H4 (cell line): ENCODE measurements at regions not wholly inside any gene's neighbourhood (a gene's known extent, or its start where the extent isn't known, plus 50 kb on each side); places are given as distances from the start of the nearest gene placed in this dataset.

Experiments
- DNase-seq: peaks from one replicate; pipeline ENCODE4 v3.0.0-alpha.2; 2015; ENCODE audit warnings: low spot score

DNA sequence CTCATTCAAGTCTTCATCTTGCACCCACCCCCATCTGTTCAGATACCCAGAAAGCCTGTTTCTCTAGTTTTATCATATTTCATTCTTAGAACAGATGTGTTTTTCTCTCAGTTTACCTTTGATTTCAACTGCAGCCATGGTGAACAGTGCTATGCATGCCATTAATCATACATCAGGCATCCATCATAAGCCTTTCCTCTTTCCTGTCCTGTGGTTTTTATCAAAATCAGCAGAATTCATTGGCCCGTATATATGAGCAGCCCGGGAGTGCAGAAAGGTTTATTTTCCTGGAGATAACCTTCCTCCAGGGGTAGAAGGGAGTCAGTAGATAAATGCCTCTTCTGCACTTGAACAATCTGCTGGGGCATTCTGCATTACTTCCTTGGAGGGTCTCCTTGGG is 65.7 kb downstream of the IL21 start:
- DNase-seq = no peak

DNA sequence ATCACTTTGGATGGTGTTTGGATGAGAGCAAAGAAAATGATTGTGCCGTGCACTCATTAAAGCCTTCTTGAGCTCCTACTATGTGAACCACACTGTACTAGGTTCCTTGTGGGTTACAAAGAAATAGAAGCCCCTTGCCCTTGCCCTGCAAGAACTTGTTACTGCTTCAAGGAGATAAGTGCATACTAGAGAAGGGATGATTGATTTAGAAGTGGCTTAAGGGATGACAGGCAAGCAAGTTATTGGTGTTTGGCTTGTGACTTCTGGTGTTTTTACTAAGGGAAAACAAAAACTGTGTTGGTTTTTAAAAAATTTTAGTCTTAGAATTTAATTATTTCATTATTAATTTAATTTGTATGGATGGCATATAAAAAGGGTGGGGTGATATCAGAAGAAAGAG is 67.4 kb downstream of the IL21 start:
- DNase-seq = no peak

DNA sequence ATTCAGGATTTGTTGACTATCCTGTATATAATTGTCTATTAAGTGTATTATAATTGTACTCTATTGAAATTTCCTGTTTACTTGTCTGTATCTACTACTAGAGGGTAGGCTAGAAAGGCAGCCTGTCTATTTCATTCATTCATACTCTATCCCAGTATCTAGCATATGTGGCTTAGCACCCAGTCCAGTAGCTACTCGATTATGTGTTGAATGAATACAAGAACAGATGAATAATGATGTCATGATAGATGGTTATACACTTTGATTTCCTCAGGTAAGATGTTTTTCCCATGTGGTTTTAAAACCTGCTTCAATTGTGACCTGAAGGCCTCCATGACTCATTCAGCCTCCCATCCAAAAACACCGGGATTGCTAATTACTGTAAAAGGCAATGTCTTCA is 68.0 kb downstream of the IL21 start:
- DNase-seq = no peak

DNA sequence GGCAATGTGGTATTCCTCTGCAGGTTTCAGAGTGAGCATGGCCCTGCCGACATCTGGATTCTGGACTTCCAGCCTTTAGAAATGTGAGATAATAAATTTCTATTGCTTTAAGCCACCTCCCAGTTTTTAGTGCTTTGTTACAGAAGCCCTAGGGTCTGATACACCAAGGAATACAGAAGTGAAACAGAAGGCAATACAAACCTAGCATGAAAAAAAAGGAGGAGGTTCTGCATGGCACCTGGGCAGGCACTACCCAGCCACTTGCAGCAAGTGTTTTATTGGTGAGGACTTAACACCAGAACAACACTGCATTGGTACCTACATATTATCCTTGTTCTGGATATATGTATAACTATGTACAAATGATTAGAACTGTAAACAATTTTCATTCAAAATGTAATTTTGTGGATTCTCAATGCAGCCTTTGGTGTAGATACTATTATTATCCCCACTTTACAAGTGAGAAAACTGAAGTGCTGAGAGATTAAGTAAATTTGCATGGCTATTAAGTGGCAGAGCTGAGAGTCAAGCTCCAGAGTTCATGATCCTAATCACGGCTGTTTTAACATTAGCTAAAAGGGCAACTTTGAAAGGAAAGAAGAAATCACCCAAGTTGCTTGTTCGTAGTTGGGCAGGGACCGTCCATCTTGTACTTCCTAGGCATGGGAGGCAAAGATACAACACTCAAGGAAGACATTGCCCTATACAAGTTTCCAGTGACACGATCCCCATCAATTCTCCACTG is 71.8 kb downstream of the IL21 start:
- DNase-seq = no peak

DNA sequence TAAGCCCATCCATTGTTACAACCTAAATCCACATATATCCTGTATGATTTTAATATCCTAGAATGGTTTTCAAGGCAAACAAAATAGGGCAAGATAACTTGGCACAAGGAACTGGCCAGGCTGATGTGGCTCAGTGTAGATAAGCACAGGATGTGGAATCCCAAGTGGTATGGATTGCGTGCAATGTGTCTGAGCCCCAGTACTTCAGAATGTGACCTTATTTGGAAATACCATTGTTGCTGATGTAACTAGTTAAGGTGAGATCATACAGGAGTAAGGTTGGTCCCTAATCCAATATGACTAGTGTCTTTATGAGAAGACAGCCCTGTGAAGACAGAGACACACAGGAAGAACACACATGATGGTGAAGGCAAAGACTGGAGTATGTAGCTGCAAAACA is 72.4 kb downstream of the IL21 start:
- DNase-seq = peak; percentile 76

DNA sequence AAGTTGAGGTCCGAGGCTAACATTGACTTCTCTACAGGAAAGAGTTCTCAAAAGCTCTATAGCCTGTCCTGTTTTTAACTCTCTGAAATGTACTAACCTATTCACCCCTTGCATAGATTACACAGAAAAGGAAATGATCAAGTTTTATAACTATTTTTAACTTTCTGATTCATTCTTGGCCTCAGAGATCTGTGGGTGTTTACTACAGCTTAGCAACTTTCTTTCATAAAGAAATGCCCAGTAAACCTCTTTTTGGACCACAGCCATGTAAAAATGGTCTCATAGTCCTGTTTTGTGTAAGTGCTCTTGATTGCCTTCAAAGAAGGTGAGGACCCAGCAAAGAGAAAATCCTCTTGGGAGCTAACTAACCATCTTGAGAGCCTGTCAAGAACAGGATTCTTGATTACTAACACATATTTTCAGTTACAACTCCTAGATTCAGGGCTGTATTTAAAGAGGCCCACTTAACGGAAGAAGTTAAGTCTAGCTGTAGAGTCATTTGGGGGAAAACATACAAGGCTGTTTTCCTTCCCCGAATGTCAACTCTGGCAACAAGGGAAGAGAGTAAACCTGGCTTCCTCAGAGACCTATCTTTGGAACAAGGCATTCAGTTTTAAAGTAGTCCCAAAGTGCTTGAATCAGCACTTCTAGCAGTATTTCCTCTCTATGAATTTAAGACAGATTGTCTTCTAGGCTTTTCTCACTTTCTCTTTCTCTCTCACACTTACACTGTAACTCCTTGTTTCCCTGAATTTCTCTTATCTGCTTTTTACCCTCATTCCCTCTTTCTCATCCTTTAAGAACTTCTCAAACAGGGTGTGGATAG is 78.2 kb downstream of the IL21 start:
- no peak for DNase-seq

DNA sequence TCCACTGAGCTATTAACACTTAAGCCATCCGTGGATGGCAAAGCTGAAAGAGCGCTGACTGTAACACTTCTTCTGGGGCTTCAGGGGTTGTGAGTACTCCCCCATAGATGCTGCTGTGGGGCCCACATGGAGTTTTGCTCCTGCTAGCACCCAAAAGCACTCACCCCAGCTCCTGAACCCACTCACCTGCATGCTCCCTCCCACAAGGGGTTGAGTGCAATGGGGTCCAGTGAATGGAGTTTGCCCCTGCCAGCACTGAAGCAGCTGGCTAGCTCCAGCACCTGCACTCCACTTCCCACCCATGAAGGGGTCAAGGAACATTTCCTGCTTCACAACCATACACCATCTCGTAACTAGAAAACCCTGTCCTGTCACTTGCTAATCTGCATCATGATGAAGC is 78.9 kb downstream of the IL21 start:
- DNase-seq = no peak

DNA sequence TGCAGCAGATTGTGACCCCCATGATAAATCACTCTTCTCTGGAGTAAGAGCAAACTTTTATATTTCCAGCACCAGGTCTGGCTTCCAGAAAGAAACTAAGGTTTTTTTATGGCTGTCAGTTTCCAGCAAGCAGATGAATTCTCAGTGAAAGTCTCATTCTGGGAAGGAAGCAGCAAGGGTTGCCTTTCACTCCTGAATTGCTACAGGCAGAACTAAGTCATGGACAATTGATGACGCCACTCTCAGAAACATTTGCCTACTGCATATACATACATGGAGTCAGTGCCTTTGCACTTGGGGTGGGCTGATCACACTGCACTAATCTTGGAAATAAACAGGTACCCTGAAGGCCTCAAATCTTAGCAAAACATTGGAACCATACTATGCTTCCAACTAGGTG is 80.0 kb downstream of the IL21 start:
- no peak for DNase-seq

DNA sequence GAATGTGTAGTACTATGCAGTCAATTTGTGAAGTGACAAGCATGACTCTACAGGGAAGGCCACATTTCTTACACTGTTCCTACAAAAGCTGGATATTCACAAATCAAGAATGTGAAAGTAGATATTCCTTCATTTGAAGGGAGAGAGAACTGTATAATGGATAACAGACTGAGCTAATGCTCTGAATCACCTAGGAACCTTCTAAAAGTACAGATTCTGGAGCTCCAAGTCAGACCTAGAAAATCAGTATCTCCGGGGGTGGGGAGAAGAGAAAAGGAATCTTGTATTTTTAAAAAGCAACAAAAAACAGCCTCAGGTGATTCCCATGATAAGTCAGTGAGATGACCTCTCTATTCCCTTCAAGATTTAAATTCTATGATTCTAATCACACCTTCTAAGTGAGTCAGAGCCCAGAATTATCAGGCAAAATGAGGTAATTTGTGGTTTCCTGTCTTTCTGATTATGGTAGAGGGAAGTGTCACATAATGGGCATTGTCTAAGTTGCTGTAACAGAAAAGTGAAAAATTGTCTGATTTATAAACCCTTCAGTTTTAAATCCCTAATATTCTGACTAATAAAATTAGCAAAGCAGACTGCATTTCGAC is 80.9 kb downstream of the IL21 start:
- no peak for DNase-seq

DNA sequence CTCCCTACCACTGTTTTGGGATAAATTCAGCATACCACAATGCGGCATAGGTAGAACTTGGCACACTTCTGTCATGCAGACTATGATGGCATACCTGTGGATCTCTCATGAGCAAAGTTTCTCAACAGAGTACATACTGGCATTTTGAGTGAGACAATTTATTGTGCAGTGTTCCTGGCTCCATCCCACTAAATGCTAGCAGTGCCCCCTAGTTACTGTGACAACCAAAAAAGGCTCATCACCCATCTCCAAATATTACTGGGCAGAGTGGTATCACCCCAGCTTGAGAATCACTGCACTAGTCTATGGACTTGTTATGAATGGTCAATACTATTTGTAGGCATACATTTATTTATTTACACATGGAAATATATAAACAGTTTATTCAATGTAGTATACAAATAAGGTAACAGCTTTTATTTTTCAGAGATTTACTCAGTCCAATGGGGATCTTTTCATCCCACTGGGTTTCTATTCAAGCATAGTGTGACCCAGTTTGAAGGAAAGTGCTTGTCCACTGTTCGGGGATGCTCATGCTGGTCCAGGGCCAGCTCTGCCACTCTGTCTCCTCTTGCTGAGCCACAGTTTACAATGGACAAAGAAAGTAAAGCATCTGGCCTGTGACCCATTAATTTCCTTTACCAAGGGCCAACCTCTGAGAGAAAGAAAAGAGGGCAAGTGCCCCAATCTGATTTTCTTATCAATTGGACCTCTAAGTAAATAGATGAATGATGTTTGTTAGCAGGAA is 81.0 kb upstream of the IL2 start:
- no peak for DNase-seq

DNA sequence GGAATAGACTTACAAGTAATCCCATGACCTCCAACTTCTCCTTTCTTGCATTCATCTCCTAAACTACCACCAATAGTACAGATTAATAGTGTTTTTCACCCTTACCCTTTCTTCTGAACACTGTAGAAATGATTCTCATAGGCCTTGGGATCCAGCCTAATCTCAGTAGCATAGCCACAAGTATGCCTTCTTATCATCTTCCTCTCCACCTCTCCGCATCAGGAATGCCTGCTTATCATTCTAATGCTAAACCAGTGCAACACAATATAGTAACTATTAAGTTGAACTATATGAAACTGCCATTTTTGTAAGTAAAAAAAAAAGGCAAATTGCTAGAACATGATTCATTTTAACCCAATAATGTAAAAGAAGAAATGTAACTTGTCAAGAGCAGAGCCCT is 79.5 kb upstream of the IL2 start:
- DNase-seq = no peak

DNA sequence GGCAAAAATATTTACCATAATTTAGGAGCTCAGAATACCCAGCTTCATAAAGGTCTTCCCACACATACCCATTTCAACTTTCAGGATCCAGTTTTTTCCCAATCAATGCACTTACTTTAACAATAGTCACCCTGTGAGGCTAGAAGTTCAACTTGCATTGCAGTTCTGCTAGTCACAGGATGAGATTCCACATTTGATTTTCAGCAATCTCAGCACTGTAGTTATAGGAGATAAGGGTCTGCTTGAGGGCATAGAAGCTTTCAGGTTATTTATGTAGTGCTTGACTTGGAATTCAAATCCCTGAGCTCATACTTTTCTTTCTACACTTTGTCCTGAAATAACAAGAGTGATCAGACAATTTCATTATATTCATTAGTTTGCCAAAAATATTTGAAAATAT is 78.3 kb upstream of the IL2 start:
- DNase-seq = no peak

DNA sequence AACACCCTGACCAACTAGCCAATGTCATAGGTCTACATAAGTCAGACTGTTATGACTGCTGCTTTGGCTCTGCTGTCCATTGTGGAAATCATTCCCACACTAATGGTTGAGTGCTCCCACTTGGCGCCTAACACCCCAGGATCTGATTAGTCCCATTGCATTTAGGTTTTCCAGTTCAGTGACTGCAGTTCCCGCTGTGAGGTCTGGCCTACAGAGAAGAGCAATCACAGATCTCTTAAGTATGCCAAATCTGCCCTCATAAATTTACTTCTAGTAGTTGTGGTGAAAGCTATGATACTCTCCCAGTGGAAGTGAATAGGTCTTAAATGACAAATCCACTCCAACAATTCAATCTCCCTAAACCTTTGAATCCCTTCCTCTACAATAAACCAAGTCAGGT is 77.3 kb upstream of the IL2 start:
- DNase-seq = no peak

DNA sequence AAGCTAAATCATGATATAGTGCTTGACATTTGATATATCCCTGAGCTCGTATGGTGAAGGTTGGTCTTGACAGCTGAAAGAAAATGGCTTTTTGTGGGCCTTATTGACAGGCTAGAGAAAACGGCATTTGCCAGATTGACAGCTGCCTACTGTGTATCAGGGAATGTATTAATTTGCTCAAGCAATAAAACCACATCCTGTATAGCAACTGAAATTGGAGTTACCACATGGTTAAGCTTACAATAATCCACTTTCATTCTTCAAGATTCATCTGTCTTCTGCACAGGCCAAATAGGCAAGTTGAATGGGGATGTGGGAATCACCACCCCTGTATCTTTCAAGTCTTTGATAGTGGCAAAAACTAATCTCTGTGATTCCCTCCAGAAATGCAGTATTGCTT is 76.2 kb upstream of the IL2 start:
- DNase-seq = no peak

DNA sequence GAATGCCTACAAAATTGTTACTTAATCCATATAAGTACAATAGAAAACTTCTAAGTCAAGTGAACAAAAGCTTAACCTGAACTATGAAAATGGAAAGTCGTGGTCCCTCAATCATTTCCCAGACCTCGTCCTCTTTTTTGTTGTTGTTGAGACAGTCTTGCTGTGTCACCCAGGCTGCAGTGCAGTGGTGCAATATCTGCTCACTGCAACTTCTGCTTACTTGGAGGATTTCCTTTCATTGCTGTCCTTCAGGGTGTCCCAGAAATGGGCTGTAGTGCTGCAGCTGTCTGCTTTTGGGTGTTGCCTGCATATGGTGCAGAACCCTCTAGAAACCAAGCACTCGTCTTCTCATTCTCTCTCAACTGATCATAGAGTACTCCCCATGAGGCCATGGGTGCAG is 75.0 kb upstream of the IL2 start:
- DNase-seq = no peak

DNA sequence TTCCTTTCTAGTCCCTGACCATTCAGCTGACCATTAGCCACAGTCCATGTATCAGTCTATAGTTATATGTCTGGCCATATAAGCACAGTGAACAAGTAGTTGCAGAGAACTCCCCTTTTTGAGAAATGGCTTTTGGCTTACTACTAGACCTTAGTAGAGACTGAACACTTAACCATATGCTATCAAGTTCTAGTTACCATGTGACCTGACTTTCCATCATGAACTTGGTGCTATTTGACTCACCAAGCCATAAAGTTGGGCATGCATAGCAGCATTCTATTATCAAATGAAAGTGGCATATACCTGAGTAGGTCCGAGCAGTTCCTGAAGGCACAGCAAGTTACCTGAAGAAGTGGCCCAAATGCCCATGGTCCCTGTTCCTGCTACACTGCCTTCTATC is 74.5 kb upstream of the IL2 start:
- no peak for DNase-seq

DNA sequence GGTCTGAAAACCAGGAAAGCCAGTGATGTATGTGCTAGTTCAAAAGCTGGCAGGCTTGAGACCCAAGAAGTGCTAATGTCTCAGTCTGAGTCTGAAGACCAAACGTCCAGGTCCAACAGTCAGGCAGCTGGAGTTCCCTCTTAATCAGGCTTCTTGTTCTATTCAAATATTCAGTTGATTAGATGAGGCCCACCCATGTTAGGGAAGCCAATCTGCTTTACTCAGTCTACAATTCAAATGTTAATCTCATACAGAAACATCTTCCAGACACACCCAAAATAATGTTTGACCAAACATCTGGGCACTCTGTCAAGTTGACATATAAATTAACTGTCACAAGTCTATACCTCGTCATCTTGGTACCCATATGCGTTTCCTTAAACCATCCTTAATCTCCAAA is 72.4 kb upstream of the IL2 start:
- no peak for DNase-seq

DNA sequence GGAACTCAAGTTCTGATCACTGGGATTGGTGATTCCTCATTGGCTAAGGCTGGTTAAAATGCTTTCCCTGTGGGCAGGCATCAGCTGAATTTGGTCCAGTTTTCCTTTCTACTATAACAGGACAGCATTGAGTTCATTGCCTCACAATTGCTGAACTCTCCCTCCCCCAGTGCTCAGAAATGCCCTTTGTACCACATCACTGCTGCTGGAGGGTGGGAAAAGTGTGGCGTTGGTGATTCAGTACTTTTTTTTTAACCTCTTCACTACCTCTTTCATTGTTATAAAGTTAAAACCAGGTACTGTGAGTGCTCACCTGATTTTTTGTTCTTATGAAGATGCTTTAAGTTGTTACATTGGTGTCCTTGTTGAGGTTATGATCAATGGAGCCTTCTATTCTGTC is 69.3 kb upstream of the IL2 start:
- no peak for DNase-seq

DNA sequence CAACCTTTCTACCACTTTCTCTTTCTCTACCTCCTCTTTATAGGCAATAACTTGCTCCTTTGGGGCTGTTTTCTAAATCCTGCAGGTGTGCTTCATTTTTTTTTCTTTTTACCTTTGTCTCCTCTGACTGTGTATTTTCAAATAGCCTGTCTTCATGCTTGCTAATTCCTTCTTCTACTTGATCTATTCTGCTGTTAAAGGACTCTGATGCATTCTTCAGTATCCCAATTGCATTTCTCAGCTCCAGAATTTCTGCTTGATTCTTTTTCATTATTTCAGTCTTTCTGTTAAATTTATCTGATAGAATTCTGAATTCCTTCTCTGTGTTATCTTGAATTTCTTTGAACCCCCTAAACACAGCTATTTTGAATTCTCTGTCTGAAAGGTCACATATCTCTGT is 67.7 kb upstream of the IL2 start:
- no peak for DNase-seq

DNA sequence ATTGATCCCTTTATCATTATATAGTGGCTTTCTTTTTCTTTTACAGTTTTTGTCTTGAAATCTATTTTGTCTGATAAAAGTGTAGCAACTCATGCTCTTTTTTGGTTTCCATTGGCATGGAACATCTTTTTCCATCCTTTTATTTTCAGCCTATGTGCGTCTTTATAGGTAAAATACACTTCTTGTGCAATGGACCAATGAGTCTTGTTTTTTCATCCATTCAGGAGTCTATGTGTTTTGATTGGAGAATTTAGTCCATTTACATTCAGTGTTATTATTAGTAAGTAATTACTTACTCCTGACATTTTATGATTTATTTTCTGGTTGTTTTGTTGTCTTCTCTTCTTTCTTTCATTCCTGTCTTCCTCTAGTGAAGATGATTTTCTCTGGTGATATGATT is 66.4 kb upstream of the IL2 start:
- no peak for DNase-seq

DNA sequence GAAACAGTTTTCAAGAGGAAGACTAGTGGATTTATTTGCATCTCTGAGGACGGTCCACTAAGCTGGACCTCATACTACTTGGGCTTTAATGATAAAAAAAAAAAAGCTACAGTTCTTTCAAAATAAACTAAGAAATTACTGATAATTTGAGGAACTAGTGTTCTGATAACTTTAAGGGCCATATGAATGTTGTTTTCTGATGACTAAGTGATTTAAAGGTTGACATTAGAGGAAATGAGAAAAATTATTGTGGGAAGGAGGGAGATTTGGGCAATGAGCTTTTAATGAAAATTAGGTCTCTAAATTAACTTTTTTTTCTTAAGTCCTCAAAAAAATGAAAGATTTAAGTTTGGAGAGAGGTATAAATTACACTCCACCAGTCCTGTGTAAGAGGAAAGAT is 60.8 kb upstream of the IL2 start:
- no peak for DNase-seq

DNA sequence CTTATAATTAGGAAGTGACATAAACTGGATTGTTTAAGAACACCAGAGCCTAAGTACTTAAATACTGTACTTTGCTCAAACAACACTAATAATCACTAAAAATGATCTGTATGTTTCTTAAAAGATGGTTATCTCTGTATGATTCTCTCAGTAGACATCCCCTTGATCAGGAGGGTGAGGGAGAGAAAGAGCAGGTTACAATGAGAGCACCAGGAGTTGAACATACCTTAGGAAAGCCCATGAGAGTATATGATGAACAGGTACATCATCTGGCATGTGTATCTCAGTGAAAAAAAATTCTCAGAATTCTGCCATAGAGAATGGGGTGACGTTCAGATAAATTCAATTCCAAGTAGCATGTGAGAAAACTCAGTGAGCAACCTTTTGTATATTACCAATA is 59.9 kb upstream of the IL2 start:
- DNase-seq = no peak

DNA sequence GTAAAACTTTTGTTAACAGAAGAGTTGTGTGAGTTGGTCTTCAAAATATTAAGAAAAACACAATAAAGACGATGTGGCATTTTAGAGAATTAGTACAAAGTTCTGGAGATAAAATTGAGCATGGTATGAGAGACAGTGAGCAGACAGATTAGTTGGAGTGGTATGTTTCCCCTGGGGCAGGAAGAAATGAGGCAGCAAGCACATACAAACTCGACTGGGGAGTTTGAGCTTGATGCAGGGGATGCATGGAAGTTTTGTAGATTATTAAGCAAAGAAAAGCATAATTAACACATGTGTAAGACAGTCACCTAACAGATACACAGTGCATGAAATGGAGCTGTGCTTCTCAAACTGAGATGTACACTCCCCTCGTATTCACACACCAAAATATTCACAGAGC is 58.1 kb upstream of the IL2 start:
- no peak for DNase-seq
